Gastrocnemius medialis (tissue), 4 donors: ENCODE measurements at regions not wholly inside any gene's neighbourhood (a gene's known extent, or its start where the extent isn't known, plus 50 kb on each side); places are given as distances from the start of the nearest gene placed in this dataset.

Experiments used
- POLR2A ChIP-seq, 2 donors: fragments of 450-650 bp; IDR thresholded peaks; one replicate each; pipeline ENCODE4 v1.6.1; 2017; ENCODE audit warnings: antibody characterized with exemption in 2 of 2, mild to moderate bottlenecking in 2 of 2, moderate library complexity in 2 of 2
- TF ChIP-seq, protein P1 (sequence below), 5 experiments: fragments of 450-650 bp in 3 of 5; fragments of 200-600 bp in 2 of 5; sonication (generic) in 2 of 5; IDR thresholded peaks in 4 of 5; conservative IDR thresholded peaks in 1 of 5; 1 replicate in 4 of 5; 2 replicates in 1 of 5; pipeline ENCODE4 v1.5.1; 2016 to 2019; ENCODE audit warnings: antibody characterized with exemption in 5 of 5, mild to moderate bottlenecking in 3 of 5, moderate library complexity in 3 of 5

DNA sequence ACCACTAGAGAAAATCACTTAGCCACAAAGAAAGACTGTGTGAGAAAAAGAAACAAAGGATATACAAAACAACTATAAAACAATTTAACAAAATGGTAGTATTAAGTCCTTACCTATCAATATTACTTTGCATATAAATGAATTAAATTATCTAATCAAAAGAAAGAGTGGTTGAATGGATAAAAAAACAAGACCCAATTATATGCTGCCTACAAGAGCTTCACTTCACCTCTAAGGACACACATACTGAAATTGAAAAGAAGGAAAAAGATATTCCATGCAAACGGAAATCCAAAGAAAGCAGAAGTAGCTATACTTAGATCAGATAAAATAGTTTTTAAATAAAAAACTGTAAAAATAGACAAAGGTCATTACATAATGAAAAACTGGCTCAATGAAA lies 134.9 kb upstream of the CCDC196 start:
- TF ChIP-seq POLR2A (IDR thresholded peaks at IDR 0.05): no peak
- TF ChIP-seq, protein P1, sequence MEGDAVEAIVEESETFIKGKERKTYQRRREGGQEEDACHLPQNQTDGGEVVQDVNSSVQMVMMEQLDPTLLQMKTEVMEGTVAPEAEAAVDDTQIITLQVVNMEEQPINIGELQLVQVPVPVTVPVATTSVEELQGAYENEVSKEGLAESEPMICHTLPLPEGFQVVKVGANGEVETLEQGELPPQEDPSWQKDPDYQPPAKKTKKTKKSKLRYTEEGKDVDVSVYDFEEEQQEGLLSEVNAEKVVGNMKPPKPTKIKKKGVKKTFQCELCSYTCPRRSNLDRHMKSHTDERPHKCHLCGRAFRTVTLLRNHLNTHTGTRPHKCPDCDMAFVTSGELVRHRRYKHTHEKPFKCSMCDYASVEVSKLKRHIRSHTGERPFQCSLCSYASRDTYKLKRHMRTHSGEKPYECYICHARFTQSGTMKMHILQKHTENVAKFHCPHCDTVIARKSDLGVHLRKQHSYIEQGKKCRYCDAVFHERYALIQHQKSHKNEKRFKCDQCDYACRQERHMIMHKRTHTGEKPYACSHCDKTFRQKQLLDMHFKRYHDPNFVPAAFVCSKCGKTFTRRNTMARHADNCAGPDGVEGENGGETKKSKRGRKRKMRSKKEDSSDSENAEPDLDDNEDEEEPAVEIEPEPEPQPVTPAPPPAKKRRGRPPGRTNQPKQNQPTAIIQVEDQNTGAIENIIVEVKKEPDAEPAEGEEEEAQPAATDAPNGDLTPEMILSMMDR (IDR thresholded peaks at IDR 0.05 in 4 of 5, conservative IDR thresholded peaks at IDR 0.05 in 1 of 5): no peak
